ENCODE measurements at regions not wholly inside any gene's neighbourhood (a gene's known extent, or its start where the extent isn't known, plus 50 kb on each side); places are given as distances from the start of the nearest gene placed in this dataset.
"Not testable (repeated sequence)": the region's sequence is repeated elsewhere in the genome, so short reads cannot be mapped to it uniquely, and the experiment has no call there.

DNA sequence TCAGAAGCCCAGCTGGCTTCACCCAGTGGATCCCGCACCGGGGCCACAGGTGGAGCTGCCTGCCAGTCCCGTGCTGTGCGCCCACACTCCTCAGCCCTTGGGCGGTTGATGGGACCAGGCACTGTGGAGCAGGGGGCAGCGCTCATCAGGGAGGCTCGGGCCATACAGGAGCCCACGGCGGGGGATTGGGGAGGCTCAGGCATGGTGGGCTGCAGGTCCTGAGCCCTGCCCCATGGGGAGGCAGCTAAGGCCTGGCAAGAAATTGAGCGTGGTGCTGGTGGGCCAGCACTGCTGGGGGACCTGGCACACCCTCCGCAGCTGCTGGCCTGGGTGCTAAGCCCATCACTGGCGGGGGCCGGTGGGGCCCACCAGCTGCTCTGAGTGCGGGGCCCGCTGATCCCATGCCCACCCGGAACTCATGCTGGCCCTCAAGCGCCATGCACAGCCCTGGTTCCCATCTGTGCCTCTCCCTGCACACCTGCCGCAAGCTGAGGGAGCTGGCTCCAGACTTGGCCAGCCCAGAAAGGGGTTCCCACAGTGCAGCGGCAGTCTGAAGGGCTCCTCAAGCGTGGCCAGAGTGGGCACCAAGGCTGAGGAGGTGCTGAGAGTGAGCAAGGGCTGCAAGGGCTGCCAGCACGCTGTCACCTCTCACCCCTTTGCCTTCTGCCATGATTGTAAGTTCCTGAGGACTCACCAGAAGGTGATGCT, 705.1 kb downstream of the STPG2 start:
- TF ChIP-seq, protein P1, sequence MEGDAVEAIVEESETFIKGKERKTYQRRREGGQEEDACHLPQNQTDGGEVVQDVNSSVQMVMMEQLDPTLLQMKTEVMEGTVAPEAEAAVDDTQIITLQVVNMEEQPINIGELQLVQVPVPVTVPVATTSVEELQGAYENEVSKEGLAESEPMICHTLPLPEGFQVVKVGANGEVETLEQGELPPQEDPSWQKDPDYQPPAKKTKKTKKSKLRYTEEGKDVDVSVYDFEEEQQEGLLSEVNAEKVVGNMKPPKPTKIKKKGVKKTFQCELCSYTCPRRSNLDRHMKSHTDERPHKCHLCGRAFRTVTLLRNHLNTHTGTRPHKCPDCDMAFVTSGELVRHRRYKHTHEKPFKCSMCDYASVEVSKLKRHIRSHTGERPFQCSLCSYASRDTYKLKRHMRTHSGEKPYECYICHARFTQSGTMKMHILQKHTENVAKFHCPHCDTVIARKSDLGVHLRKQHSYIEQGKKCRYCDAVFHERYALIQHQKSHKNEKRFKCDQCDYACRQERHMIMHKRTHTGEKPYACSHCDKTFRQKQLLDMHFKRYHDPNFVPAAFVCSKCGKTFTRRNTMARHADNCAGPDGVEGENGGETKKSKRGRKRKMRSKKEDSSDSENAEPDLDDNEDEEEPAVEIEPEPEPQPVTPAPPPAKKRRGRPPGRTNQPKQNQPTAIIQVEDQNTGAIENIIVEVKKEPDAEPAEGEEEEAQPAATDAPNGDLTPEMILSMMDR (IDR thresholded peaks at IDR 0.05) = not testable (repeated sequence)
- not testable (repeated sequence) for TF ChIP-seq POLR2A (IDR thresholded peaks at IDR 0.05)
